ENCODE measurements at regions not wholly inside any gene's neighbourhood (a gene's known extent, or its start where the extent isn't known, plus 50 kb on each side); places are given as distances from the start of the nearest gene placed in this dataset.

DNA sequence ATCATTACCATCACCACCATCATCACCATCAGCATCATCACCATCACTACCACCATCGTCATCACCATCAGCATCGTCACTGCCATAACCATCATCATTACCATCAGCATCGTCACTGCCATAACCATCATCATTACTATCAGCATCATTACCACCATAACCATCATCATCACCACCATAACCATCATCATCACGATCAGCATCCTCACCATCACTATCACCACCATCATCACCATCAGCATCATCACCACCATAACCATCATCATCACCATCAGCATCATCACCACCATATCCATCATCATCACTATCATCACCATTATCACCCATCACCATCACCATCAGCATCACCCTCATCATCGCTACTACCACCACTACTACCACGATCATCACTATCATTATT lies 493.9 kb upstream of the TBX3 start:
- TF ChIP-seq MAX (IDR thresholded peaks at IDR 0.05) (no peak), EP300 (IDR thresholded peaks at IDR 0.05; ENCODE audit: borderline replicate concordance) (no peak), ZBTB7A (IDR thresholded peaks at IDR 0.05; ENCODE audit: low read depth) (no peak), RAD21 (IDR thresholded peaks at IDR 0.05; ENCODE audit: low read depth) (no peak)
- TF ChIP-seq, protein P1, sequence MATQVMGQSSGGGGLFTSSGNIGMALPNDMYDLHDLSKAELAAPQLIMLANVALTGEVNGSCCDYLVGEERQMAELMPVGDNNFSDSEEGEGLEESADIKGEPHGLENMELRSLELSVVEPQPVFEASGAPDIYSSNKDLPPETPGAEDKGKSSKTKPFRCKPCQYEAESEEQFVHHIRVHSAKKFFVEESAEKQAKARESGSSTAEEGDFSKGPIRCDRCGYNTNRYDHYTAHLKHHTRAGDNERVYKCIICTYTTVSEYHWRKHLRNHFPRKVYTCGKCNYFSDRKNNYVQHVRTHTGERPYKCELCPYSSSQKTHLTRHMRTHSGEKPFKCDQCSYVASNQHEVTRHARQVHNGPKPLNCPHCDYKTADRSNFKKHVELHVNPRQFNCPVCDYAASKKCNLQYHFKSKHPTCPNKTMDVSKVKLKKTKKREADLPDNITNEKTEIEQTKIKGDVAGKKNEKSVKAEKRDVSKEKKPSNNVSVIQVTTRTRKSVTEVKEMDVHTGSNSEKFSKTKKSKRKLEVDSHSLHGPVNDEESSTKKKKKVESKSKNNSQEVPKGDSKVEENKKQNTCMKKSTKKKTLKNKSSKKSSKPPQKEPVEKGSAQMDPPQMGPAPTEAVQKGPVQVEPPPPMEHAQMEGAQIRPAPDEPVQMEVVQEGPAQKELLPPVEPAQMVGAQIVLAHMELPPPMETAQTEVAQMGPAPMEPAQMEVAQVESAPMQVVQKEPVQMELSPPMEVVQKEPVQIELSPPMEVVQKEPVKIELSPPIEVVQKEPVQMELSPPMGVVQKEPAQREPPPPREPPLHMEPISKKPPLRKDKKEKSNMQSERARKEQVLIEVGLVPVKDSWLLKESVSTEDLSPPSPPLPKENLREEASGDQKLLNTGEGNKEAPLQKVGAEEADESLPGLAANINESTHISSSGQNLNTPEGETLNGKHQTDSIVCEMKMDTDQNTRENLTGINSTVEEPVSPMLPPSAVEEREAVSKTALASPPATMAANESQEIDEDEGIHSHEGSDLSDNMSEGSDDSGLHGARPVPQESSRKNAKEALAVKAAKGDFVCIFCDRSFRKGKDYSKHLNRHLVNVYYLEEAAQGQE (IDR thresholded peaks at IDR 0.05; ENCODE audit: low read depth) = no peak
